ENCODE measurements at regions not wholly inside any gene's neighbourhood (a gene's known extent, or its start where the extent isn't known, plus 50 kb on each side); places are given as distances from the start of the nearest gene placed in this dataset.

GRCh38 chr4:114479595-114479994 lies 119.0 kb upstream of the UGT8 start:
- intact Hi-C loops (cut with micrococcal nuclease) = no loop called here
- Mint-ChIP-seq H3K4me3 (no peak overlapping the region), H3K27ac (no peak overlapping the region), H3K4me1 (ENCODE audit: low read depth) (no peaks in the 10 kb centered on the region), H3K36me3 (ENCODE audit: low read depth) (no peaks in the 10 kb centered on the region), H3K27me3 (no peaks in the 10 kb centered on the region), H3K9me3 (peaks cover 9% of the 10 kb centered on the region)

GRCh38 chr4:114481856-114482255 lies 116.8 kb upstream of the UGT8 start:
- Mint-ChIP-seq H3K4me1 (ENCODE audit: low read depth) (no peaks in the 10 kb centered on the region), H3K36me3 (ENCODE audit: low read depth) (no peaks in the 10 kb centered on the region), H3K27ac (no peak overlapping the region), H3K27me3 (no peaks in the 10 kb centered on the region), H3K4me3 (no peak overlapping the region), H3K9me3 (peaks cover 9% of the 10 kb centered on the region)
- intact Hi-C loops (cut with micrococcal nuclease) = no loop called here

GRCh38 chr4:114487101-114487500 lies 111.5 kb upstream of the UGT8 start:
- H3K27me3 Mint-ChIP-seq = no peaks in the 10 kb centered on the region
- H3K4me3 Mint-ChIP-seq = no peak overlapping the region
- intact Hi-C loops (cut with micrococcal nuclease) = no loop called here
- H3K27ac Mint-ChIP-seq = no peak overlapping the region
- no peaks in the 10 kb centered on the region for H3K4me1 Mint-ChIP-seq (ENCODE audit: low read depth)
- no peaks in the 10 kb centered on the region for H3K36me3 Mint-ChIP-seq (ENCODE audit: low read depth)
- no peaks in the 10 kb centered on the region for H3K9me3 Mint-ChIP-seq

GRCh38 chr4:114488301-114488982 lies 110.2 kb upstream of the UGT8 start:
- no peaks in the 10 kb centered on the region for H3K36me3 Mint-ChIP-seq (ENCODE audit: low read depth)

DNA sequence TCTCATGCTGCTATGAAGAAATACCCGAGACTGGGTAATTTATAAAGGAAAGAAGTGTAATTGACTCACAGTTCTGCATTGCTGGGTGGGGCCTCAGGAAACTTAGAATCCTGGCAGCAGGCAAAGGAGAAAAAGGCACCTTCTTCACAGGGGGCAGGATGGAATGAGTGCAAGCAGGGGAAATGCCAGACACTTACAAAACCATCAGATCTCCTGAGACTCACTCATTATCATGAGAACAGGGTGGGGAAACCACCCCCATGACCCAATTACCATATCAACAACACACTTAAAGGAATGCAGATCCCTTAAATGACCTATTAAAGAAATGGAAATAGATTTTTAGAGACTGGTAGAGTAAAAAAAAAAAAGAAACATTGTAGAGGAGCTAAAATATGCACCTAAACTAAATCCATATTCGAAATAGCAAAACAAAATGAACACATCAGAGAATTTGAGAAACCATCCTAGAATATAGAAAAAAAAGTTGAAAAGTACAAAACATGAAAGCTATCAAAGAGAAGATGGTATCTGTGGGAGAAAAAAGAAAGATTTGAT lies 104.3 kb upstream of the UGT8 start:
- H3K4me1 Mint-ChIP-seq (ENCODE audit: low read depth) = no peaks in the 10 kb centered on the region

More at GRCh38 chr4:114488301-114488982, 110.2 kb upstream of the UGT8 start:
- Mint-ChIP-seq H3K27me3 (no peaks in the 10 kb centered on the region), H3K9me3 (no peaks in the 10 kb centered on the region), H3K4me3 (no peak overlapping the region), H3K4me1 (ENCODE audit: low read depth) (no peaks in the 10 kb centered on the region), H3K27ac (no peak overlapping the region)
- intact Hi-C loops (cut with micrococcal nuclease) = no loop called here

GRCh38 chr4:114495471-114495928 lies 103.1 kb upstream of the UGT8 start:
- Mint-ChIP-seq H3K4me3 (no peak overlapping the region), H3K36me3 (ENCODE audit: low read depth) (no peaks in the 10 kb centered on the region), H3K27ac (no peak overlapping the region), H3K4me1 (ENCODE audit: low read depth) (no peaks in the 10 kb centered on the region), H3K27me3 (no peaks in the 10 kb centered on the region), H3K9me3 (no peaks in the 10 kb centered on the region)
- intact Hi-C loops (cut with micrococcal nuclease) = no loop called here

More for the DNA sequence above, 104.3 kb upstream of the UGT8 start:
- H3K4me3 Mint-ChIP-seq = no peak overlapping the region
- H3K27ac Mint-ChIP-seq = no peak overlapping the region
- no peaks in the 10 kb centered on the region for H3K36me3 Mint-ChIP-seq (ENCODE audit: low read depth)
- no peaks in the 10 kb centered on the region for H3K9me3 Mint-ChIP-seq
- no peaks in the 10 kb centered on the region for H3K27me3 Mint-ChIP-seq
- intact Hi-C loops (cut with micrococcal nuclease) = no loop called here

DNA sequence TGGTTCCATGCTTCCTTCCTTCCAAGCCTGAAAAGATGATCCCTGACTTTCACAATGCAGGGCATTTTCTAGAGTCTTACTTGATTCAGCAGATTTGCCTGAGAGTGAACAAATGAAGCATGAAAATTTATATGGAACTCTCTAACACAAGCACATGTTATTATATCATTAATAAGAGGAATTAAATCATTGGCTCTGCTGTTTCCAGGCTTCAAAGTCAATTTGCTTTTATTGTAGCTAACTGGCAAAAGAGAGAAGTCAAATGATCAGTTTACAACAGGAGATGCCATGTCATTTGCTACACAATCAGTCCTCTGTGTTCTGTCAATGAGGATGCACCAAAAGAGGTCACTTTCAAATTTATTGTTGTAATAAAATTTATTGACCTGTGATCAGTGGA lies 101.5 kb upstream of the UGT8 start:
- H3K9me3 Mint-ChIP-seq = no peaks in the 10 kb centered on the region
- H3K4me1 Mint-ChIP-seq (ENCODE audit: low read depth) = no peaks in the 10 kb centered on the region

GRCh38 chr4:114509340-114509739 lies 89.3 kb upstream of the UGT8 start:
- Mint-ChIP-seq H3K4me1 (ENCODE audit: low read depth) (no peaks in the 10 kb centered on the region), H3K9me3 (no peaks in the 10 kb centered on the region), H3K27ac (no peak overlapping the region), H3K4me3 (no peak overlapping the region), H3K27me3 (no peaks in the 10 kb centered on the region), H3K36me3 (ENCODE audit: low read depth) (no peaks in the 10 kb centered on the region)
- intact Hi-C loops (cut with micrococcal nuclease) = no loop called here

More for the DNA sequence above, 101.5 kb upstream of the UGT8 start:
- H3K36me3 Mint-ChIP-seq (ENCODE audit: low read depth) = no peaks in the 10 kb centered on the region
- no peak overlapping the region for H3K4me3 Mint-ChIP-seq
- intact Hi-C loops (cut with micrococcal nuclease) = no loop called here
- no peaks in the 10 kb centered on the region for H3K27me3 Mint-ChIP-seq
- H3K27ac Mint-ChIP-seq = no peak overlapping the region

DNA sequence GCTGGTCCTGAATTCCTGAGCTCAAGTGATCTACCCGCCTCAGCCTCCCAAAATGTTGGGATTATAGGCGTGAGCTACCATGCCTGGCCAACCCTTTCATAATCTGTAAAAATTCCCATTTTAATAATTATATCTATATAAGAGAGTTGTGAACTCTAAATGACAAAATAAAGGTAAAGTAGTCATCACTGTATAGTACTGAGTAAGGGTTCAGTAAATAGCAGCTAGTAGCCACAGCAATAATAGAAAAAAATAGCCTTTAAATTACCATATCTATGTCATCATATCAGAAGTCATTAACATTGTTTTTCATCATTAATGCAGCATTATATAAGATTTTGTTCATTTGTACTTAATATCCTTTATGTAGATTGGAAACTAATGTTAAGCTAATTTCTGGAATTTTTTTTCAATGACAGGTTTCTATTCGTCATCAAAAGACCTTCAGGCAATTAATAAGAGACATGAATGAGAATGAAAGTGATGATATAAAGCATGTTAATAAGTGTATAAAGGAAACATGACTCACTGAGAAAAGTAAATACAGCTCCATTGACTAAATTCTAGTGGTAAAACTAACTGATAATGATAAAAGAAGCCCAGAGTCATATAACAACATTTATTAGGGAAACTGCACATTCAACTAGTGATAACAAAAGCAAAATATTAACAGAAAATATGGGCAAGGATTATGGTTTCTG lies 85.9 kb upstream of the UGT8 start:
- no peaks in the 10 kb centered on the region for H3K27me3 Mint-ChIP-seq
- H3K4me1 Mint-ChIP-seq (ENCODE audit: low read depth) = no peaks in the 10 kb centered on the region
- no peak overlapping the region for H3K4me3 Mint-ChIP-seq
- intact Hi-C loops (cut with micrococcal nuclease) = no loop called here
- H3K9me3 Mint-ChIP-seq = peaks cover 17% of the 10 kb centered on the region
- no peak overlapping the region for H3K27ac Mint-ChIP-seq
- H3K36me3 Mint-ChIP-seq (ENCODE audit: low read depth) = no peaks in the 10 kb centered on the region

DNA sequence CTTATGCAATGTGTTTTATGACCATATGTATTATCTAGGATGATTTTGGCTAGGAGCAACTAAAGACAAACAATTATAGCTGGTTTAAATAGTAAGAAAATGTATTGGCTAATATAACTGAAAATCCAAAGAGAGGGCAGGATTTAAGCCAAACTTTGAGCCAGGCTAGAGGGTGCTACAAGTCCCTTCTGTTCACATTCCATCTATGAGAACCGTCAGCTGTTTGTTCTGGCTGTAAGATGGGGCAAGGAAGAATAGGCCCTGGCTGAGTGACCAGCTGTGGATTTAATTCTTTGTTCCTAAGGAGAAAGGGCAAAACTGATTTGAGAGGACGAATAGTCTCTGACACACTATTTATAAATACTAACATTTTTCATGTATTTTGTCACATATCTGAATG lies 79.2 kb upstream of the UGT8 start:
- Mint-ChIP-seq H3K4me3 (no peak overlapping the region), H3K27me3 (no peaks in the 10 kb centered on the region), H3K4me1 (ENCODE audit: low read depth) (no peaks in the 10 kb centered on the region), H3K27ac (no peak overlapping the region), H3K9me3 (peaks cover 55% of the 10 kb centered on the region), H3K36me3 (ENCODE audit: low read depth) (no peaks in the 10 kb centered on the region)
- intact Hi-C loops (cut with micrococcal nuclease) = no loop called here

DNA sequence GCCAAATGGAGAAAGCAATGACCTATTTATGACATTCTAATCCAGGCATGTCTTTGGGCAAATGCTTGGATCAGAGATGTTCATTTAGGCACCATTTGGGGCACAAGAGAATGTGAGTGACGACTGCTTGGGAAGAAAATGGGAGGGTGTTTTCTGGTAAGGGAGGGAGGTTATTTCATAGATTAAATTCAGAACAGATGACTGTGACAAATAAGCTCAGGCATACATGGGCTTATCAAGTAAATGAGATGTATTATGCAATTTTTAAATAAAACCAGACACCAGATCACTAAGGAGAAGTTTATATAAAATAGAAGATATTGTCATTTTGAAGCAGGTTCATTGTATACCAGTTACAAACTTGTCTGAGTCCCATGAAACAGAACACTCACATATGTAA lies 71.4 kb upstream of the UGT8 start:
- intact Hi-C loops (cut with micrococcal nuclease) = no loop called here
- no peaks in the 10 kb centered on the region for H3K36me3 Mint-ChIP-seq (ENCODE audit: low read depth)
- no peaks in the 10 kb centered on the region for H3K4me1 Mint-ChIP-seq (ENCODE audit: low read depth)
- H3K9me3 Mint-ChIP-seq = peaks cover 41% of the 10 kb centered on the region
- no peak overlapping the region for H3K27ac Mint-ChIP-seq
- H3K4me3 Mint-ChIP-seq = no peak overlapping the region
- H3K27me3 Mint-ChIP-seq = no peaks in the 10 kb centered on the region

DNA sequence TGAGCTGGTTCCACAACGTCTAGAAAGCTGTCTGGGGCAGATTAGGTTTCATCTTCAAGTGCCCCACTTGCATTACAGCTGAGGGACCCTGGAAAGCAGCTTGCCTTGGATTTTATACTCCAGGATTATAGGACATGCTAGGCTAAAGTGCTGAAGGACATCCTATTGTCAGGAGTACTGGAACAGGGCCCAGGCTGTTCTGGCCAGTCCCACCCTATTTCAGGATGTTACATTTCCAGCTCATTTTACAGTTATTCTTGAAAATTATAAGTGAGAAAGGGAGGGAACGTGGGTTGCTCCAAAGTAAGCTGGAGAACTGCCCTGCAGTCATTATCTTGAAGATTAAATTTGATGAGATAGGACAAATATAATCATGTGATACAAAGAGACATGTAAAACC lies 71.0 kb upstream of the UGT8 start:
- no peak overlapping the region for H3K27ac Mint-ChIP-seq
- intact Hi-C loops (cut with micrococcal nuclease) = no loop called here
- no peaks in the 10 kb centered on the region for H3K4me1 Mint-ChIP-seq (ENCODE audit: low read depth)
- no peak overlapping the region for H3K4me3 Mint-ChIP-seq
- no peaks in the 10 kb centered on the region for H3K36me3 Mint-ChIP-seq (ENCODE audit: low read depth)
- H3K27me3 Mint-ChIP-seq = no peaks in the 10 kb centered on the region
- peaks cover 36% of the 10 kb centered on the region for H3K9me3 Mint-ChIP-seq

DNA sequence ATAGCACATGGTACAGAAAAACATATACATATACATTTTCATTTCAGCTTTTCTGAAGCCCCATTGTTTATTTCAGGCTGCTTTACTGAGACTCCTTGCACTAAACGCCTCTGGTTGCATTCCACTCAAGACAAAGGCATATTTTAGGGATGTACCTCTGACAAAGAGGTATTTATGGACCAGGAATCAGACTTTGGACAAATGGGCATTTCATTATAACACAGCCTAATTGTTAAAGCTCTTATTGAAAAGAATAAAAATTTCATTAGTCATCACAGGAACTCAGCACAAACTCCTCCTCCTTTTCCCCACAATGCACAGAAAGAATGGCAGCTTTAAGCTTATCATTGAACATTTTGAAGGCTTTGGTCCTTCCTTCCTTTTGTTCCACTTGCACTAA lies 62.9 kb upstream of the UGT8 start:
- no peaks in the 10 kb centered on the region for H3K4me1 Mint-ChIP-seq (ENCODE audit: low read depth)
- H3K27ac Mint-ChIP-seq = no peak overlapping the region
- intact Hi-C loops (cut with micrococcal nuclease) = no loop called here
- H3K9me3 Mint-ChIP-seq = no peaks in the 10 kb centered on the region
- H3K4me3 Mint-ChIP-seq = no peak overlapping the region
- no peaks in the 10 kb centered on the region for H3K36me3 Mint-ChIP-seq (ENCODE audit: low read depth)
- H3K27me3 Mint-ChIP-seq = no peaks in the 10 kb centered on the region

DNA sequence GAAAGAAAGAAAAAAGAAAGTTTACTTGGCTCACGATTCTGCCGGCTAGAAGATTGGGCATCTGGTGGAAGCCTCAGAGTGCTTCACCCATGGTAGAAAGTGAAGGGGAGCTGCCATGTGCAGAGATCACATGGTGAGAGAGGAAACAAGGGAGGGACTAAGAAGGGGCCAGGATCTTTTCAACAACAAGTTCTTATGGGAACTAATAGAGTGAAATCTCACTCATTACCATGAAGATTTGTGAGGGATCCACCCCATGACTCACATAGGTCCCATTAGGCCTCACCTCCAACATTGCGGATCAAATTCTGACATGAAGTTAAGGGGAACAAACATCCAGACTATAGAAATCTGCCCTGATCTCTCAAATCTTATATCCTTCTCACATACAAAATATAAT lies 61.3 kb upstream of the UGT8 start:
- Mint-ChIP-seq H3K36me3 (ENCODE audit: low read depth) (no peaks in the 10 kb centered on the region), H3K4me1 (ENCODE audit: low read depth) (no peaks in the 10 kb centered on the region), H3K4me3 (no peak overlapping the region), H3K27ac (no peak overlapping the region), H3K9me3 (no peaks in the 10 kb centered on the region), H3K27me3 (no peaks in the 10 kb centered on the region)
- intact Hi-C loops (cut with micrococcal nuclease) = no loop called here
